GM12878 (cell line): ENCODE measurements at regions not wholly inside any gene's neighbourhood (a gene's known extent, or its start where the extent isn't known, plus 50 kb on each side); places are given as distances from the start of the nearest gene placed in this dataset.

ENCODE experiments used
- ATAC-seq: fragments of 200-7000 bp; cut with Tn5 transposase; 3 replicates; pipeline ENCODE4 v1.9.1; 2020; ENCODE audit warnings: mild to moderate bottlenecking, moderate library complexity
- BruUV-seq: library from RNA; stranded (reverse); fragments of 400-500 nt; replicated peaks from 2 replicates; lab custom pipeline; 2021; lab: Mats Ljungman, UMichigan
- CTCF ChIA-PET: fragments of 300-600 bp; sonication (Branson Sonifier 250); formaldehyde crosslinking; extraction: SDS; loops from one replicate; lab custom pipeline; 2021; ENCODE audit warnings: inconsistent platforms; lab: Yijun Ruan, JAX
- POLR2A ChIA-PET: fragments of 350-600 bp; formaldehyde crosslinking; extraction: SDS; loops from one replicate; lab custom pipeline; 2021; ENCODE audit warnings: inconsistent platforms; lab: Charles Lee
- RAD21 ChIA-PET: fragments of 300-600 bp; sonication (Branson Sonifier 250); formaldehyde crosslinking; loops from one replicate; lab custom pipeline; 2023; ENCODE audit warnings: antibody characterized with exemption; ENCODE audit not compliant: unreplicated experiment; lab: Charles Lee
- SMC1A ChIA-PET: fragments of 300-600 bp; sonication (Branson Sonifier 250); formaldehyde crosslinking; loops from one replicate; lab custom pipeline; 2023; ENCODE audit not compliant: unreplicated experiment, uncharacterized antibody; lab: Charles Lee
- DNase-seq: peaks from one replicate; pipeline ENCODE4 v3.0.0-alpha.2; 2011; ENCODE audit warnings: low read depth, low spot score
- FAIRE-seq: peaks from 3 replicates; lab custom pipeline; 2011; peaks lifted over from hg19 to GRCh38; lab: Jason Lieb, UNC
- H2AFZ ChIP-seq: 2 replicates; pipeline ENCODE4 v1.6.0; 2011; ENCODE audit warnings: low read depth, low read length, control low read depth; ENCODE audit not compliant: control insufficient read depth
- H3K27ac ChIP-seq: 2 replicates; pipeline ENCODE4 v1.5.1; 2011; ENCODE audit warnings: control low read depth; ENCODE audit not compliant: control insufficient read depth, insufficient read depth
- H3K27me3 ChIP-seq, 2 experiments: replicated peaks in 1 of 2; 2 replicates each; pipeline versions ENCODE4 v1.6.0 to v1.6.1; 2011; ENCODE audit warnings: low read length in 1 of 2; ENCODE audit not compliant: control insufficient read depth in 2 of 2, insufficient read depth in 2 of 2
- H3K36me3 ChIP-seq, 2 experiments: 2 replicates each; pipeline ENCODE4 v1.5.1; 2011; ENCODE audit warnings: low read length in 1 of 2; ENCODE audit not compliant: control insufficient read depth in 2 of 2, insufficient read depth in 2 of 2
- H3K4me1 ChIP-seq: 2 replicates; pipeline ENCODE4 v1.6.1; 2011; ENCODE audit warnings: mild to moderate bottlenecking, low read length, moderate library complexity, mixed read lengths; ENCODE audit not compliant: control insufficient read depth, insufficient read depth
- H3K4me2 ChIP-seq: 2 replicates; pipeline ENCODE4 v1.6.0; 2011; ENCODE audit warnings: control low read depth; ENCODE audit not compliant: control insufficient read depth, insufficient read depth
- H3K4me3 ChIP-seq: fragments of 200-600 bp; sonication (generic); 2 replicates; pipeline ENCODE4 v1.5.1; 2016
- H3K79me2 ChIP-seq: 2 replicates; pipeline ENCODE4 v1.6.0; 2011; ENCODE audit warnings: low read length; ENCODE audit not compliant: control insufficient read depth, insufficient read depth
- H3K9ac ChIP-seq: 2 replicates; pipeline ENCODE4 v1.8.0; 2011; ENCODE audit warnings: low read length, control low read depth, mixed read lengths; ENCODE audit not compliant: control insufficient read depth, insufficient read depth
- H3K9me3 ChIP-seq: replicated peaks from 3 replicates; pipeline ENCODE4 v1.5.1; 2011; ENCODE audit warnings: mild to moderate bottlenecking, low read length; ENCODE audit not compliant: control insufficient read depth, insufficient read depth
- H4K20me1 ChIP-seq: 2 replicates; pipeline ENCODE4 v1.6.0; 2011; ENCODE audit not compliant: control insufficient read depth, insufficient read depth
- BHLHE40 ChIP-seq, 2 experiments: fragments of 450-650 bp in 1 of 2; IDR thresholded peaks; 2 replicates each; pipeline ENCODE4 v1.6.1; 2011 to 2017; ENCODE audit warnings: low read depth in 2 of 2, borderline replicate concordance in 1 of 2, improper control_type of control experiment in 1 of 2, low read length in 1 of 2, mild to moderate bottlenecking in 1 of 2
- CEBPB ChIP-seq, 2 experiments: fragments of 150-350 bp in 1 of 2; IDR thresholded peaks; 2 replicates each; pipeline ENCODE4 v1.6.1; 2012 to 2014; ENCODE audit warnings: low read depth in 2 of 2, low read length in 2 of 2, borderline replicate concordance in 1 of 2, inconsistent platforms in 1 of 2
- HSF1 ChIP-seq: fragments of 150-350 bp; IDR thresholded peaks from 2 replicates; pipeline ENCODE4 v1.6.1; 2014; ENCODE audit warnings: mild to moderate bottlenecking, low read depth, low read length
- IKZF1 ChIP-seq: fragments of 450-650 bp; conservative IDR thresholded peaks from 2 replicates; pipeline ENCODE4 v1.6.1; 2017; ENCODE audit warnings: antibody characterized with exemption, mild to moderate bottlenecking
- JUNB ChIP-seq: IDR thresholded peaks from 2 replicates; pipeline ENCODE4 v1.6.1; 2016; ENCODE audit warnings: antibody characterized with exemption, mild to moderate bottlenecking
- NR2C1 ChIP-seq: fragments of 450-650 bp; IDR thresholded peaks from 2 replicates; pipeline ENCODE4 v1.6.1; 2017; ENCODE audit warnings: antibody characterized with exemption, mild to moderate bottlenecking, moderate library complexity
- PKNOX1 ChIP-seq: fragments of 450-650 bp; IDR thresholded peaks from 2 replicates; pipeline ENCODE4 v1.6.1; 2016; ENCODE audit warnings: mild to moderate bottlenecking
- RAD21 ChIP-seq: IDR thresholded peaks from 2 replicates; pipeline ENCODE4 v1.6.1; 2011; ENCODE audit warnings: mild to moderate bottlenecking, low read depth, low read length, moderate library complexity; ENCODE audit not compliant: insufficient read depth
- STAT1 ChIP-seq: fragments of 450-650 bp; conservative IDR thresholded peaks from 2 replicates; pipeline ENCODE4 v1.6.1; 2014; ENCODE audit warnings: antibody characterized with exemption, mild to moderate bottlenecking
- TBL1XR1 ChIP-seq: IDR thresholded peaks from 2 replicates; pipeline ENCODE4 v1.6.1; 2012; ENCODE audit warnings: low read depth, low read length, improper control_type of control experiment
- WRNIP1 ChIP-seq: IDR thresholded peaks from 2 replicates; pipeline ENCODE4 v1.6.1; 2011; ENCODE audit warnings: low read depth, low read length, improper control_type of control experiment, borderline replicate concordance
- ZBTB33 ChIP-seq: fragments of 450-650 bp; IDR thresholded peaks from 2 replicates; pipeline ENCODE4 v1.6.1; 2017; ENCODE audit warnings: mild to moderate bottlenecking
- in situ Hi-C: fragments of 300-500 bp; cut with MboI; formaldehyde crosslinking; loops from 9 replicates; pipeline ENCODE4 v1.14.3; 2018; ENCODE audit warnings: mixed read lengths
- intact Hi-C: fragments of 100-400 bp; cut with micrococcal nuclease; formaldehyde crosslinking; loops from one replicate; pipeline ENCODE4 v1.14.2; 2022; ENCODE audit not compliant: unreplicated experiment
- TF ChIP-seq, protein P1 (sequence below): IDR thresholded peaks from 2 replicates; pipeline ENCODE4 v1.6.1; 2011; ENCODE audit warnings: borderline replicate concordance, low read depth, mild to moderate bottlenecking, moderate library complexity, mixed read lengths, low read length; ENCODE audit not compliant: insufficient read depth; ENCODE audit errors: extremely low read length
- TF ChIP-seq, protein P2 (sequence below): fragments of 450-650 bp; IDR thresholded peaks from 2 replicates; pipeline ENCODE4 v1.6.1; 2017; ENCODE audit warnings: low read depth, mild to moderate bottlenecking, moderate library complexity

- TF ChIP-seq PKNOX1, result no peak
- TF ChIP-seq, all 136 proteins: peak for 0
Measured at GRCh38 chr2:163834841-163835240, 99.0 kb upstream of the FIGN start (continued).

DNA sequence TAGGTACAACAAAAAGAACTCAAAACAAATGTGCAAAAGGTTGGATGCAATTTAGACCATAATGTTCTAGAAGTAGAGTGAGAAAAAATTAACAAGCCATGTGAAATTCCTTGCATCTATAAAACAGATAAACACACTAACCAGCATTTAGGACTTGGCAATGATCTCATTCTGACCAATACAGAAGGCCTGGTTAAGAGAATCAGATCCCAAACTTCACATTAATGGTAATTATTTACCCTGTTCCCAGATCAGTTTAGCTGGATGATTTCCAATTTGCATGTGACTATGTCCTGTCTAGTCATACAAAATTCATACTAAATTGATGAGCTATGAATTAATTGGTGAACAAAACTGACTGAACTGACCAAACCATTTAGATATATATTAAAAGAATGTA is 98.4 kb upstream of the FIGN start:
- FAIRE-seq (no peak), DNase-seq (no peak), ATAC-seq (no peak)
- TF ChIP-seq IKZF1 (no peak), JUNB (no peak), TBL1XR1 (no peak), ZBTB33 (no peak), STAT1 (no peak), CEBPB (IDR thresholded peaks at IDR 0.05; ENCODE audit: borderline replicate concordance in 1 of 2, low read depth in 2 of 2, low read length in 2 of 2) (no peak), RAD21 (no peak), HSF1 (no peak), NR2C1 (no peak), WRNIP1 (no peak), BHLHE40 (IDR thresholded peaks at IDR 0.05; ENCODE audit: borderline replicate concordance in 1 of 2, low read depth in 2 of 2, low read length in 1 of 2) (no peak)
- TF ChIP-seq, protein P1, sequence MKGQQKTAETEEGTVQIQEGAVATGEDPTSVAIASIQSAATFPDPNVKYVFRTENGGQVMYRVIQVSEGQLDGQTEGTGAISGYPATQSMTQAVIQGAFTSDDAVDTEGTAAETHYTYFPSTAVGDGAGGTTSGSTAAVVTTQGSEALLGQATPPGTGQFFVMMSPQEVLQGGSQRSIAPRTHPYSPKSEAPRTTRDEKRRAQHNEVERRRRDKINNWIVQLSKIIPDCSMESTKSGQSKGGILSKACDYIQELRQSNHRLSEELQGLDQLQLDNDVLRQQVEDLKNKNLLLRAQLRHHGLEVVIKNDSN, result no peak
- TF ChIP-seq, protein P2, sequence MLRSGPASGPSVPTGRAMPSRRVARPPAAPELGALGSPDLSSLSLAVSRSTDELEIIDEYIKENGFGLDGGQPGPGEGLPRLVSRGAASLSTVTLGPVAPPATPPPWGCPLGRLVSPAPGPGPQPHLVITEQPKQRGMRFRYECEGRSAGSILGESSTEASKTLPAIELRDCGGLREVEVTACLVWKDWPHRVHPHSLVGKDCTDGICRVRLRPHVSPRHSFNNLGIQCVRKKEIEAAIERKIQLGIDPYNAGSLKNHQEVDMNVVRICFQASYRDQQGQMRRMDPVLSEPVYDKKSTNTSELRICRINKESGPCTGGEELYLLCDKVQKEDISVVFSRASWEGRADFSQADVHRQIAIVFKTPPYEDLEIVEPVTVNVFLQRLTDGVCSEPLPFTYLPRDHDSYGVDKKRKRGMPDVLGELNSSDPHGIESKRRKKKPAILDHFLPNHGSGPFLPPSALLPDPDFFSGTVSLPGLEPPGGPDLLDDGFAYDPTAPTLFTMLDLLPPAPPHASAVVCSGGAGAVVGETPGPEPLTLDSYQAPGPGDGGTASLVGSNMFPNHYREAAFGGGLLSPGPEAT, result no peak
- POLR2A ChIA-PET, result no interaction called here
- Histone ChIP-seq H3K4me3 (no peak overlapping the region), H2AFZ (no peak overlapping the region), H3K27ac (no peak overlapping the region), H3K9me3 (no peaks in the 10 kb centered on the region), H3K27me3 (no peaks in the 10 kb centered on the region), H3K79me2 (no peaks in the 10 kb centered on the region), H3K36me3 (no peaks in the 10 kb centered on the region), H4K20me1 (no peaks in the 10 kb centered on the region), H3K4me1 (no peaks in the 10 kb centered on the region), H3K9ac (no peak overlapping the region), H3K4me2 (no peak overlapping the region)
- CTCF ChIA-PET, result no interaction called here
- intact Hi-C loops (loop anchor here (10.0 kb wide), 1 partner anchor 231 kb away; no protein-coding TSS in a partner anchor), in situ Hi-C loops (no loop called here)
- RAD21 ChIA-PET, result no interaction called here
- BruUV-seq, result no TSS peak
- SMC1A ChIA-PET, result interaction anchor here (0.8 to 1.4 kb wide), 3 partner anchors 14 to 159 kb away, joined by 3 read pairs; no protein-coding TSS in a partner anchor
